Neural crest cell (in vitro differentiated cells): ENCODE measurements at regions not wholly inside any gene's neighbourhood (a gene's known extent, or its start where the extent isn't known, plus 50 kb on each side); places are given as distances from the start of the nearest gene placed in this dataset.

Experiments
- DNase-seq: peaks from one replicate; pipeline ENCODE4 v3.0.0; 2021; ENCODE audit warnings: low read depth, mixed read lengths, low spot score
- H3K27ac Mint-ChIP-seq: one replicate; pipeline ENCODE4 v1.8.0; 2021; ENCODE audit warnings: mild to moderate bottlenecking, mixed read lengths; ENCODE audit not compliant: unreplicated experiment
- H3K27me3 Mint-ChIP-seq: 2 replicates; pipeline ENCODE4 v1.8.0; 2021; ENCODE audit warnings: low read depth, mild to moderate bottlenecking, mixed read lengths
- H3K36me3 Mint-ChIP-seq: 2 replicates; pipeline ENCODE4 v1.8.0; 2021; ENCODE audit warnings: low read depth, mild to moderate bottlenecking, mixed read lengths
- H3K4me1 Mint-ChIP-seq: 2 replicates; pipeline ENCODE4 v1.8.0; 2021; ENCODE audit warnings: mixed read lengths
- H3K4me3 Mint-ChIP-seq: one replicate; pipeline ENCODE4 v1.8.0; 2021; ENCODE audit warnings: mild to moderate bottlenecking, mixed read lengths
- H3K9me3 Mint-ChIP-seq: 2 replicates; pipeline ENCODE4 v1.8.0; 2021; ENCODE audit warnings: mixed read lengths
- CTCF ChIP-seq: fragments of 200-600 bp; sonication (generic); conservative IDR thresholded peaks from 2 replicates; pipeline ENCODE4 v1.5.0; 2021; ENCODE audit warnings: antibody characterized with exemption, mild to moderate bottlenecking

GRCh38 chr9:13933268-13933656 lies 380.7 kb downstream of the NFIB start:
- Mint-ChIP-seq H3K27ac (no peak overlapping the region), H3K36me3 (no peaks in the 10 kb centered on the region), H3K9me3 (no peaks in the 10 kb centered on the region), H3K27me3 (no peaks in the 10 kb centered on the region), H3K4me3 (no peak overlapping the region), H3K4me1 (no peaks in the 10 kb centered on the region)
- DNase-seq = no peak
- no peak for TF ChIP-seq CTCF

- H3K4me3 Mint-ChIP-seq = no peak overlapping the region
- H3K36me3 Mint-ChIP-seq = no peaks in the 10 kb centered on the region
- no peaks in the 10 kb centered on the region for H3K9me3 Mint-ChIP-seq
Observed at GRCh38 chr9:13932528-13933267, 381.2 kb downstream of the NFIB start.

GRCh38 chr9:13929013-13929412 lies 384.9 kb downstream of the NFIB start:
- Mint-ChIP-seq H3K27ac (no peak overlapping the region), H3K36me3 (no peaks in the 10 kb centered on the region)
- TF ChIP-seq CTCF = no peak

More at GRCh38 chr9:13932528-13933267, 381.2 kb downstream of the NFIB start:
- TF ChIP-seq CTCF = no peak
- no peaks in the 10 kb centered on the region for H3K27me3 Mint-ChIP-seq
- no peaks in the 10 kb centered on the region for H3K4me1 Mint-ChIP-seq
- no peak for DNase-seq
- no peak overlapping the region for H3K27ac Mint-ChIP-seq

GRCh38 chr9:13923381-13923780 lies 390.6 kb downstream of the NFIB start:
- Mint-ChIP-seq H3K36me3 (peaks cover 5% of the 10 kb centered on the region), H3K27me3 (no peaks in the 10 kb centered on the region), H3K27ac (no peak overlapping the region), H3K4me1 (no peaks in the 10 kb centered on the region), H3K4me3 (no peak overlapping the region), H3K9me3 (peaks cover 25% of the 10 kb centered on the region)
- TF ChIP-seq CTCF = no peak
- no peak for DNase-seq

More at GRCh38 chr9:13929013-13929412, 384.9 kb downstream of the NFIB start:
- Mint-ChIP-seq H3K4me1 (no peaks in the 10 kb centered on the region), H3K9me3 (peaks cover 11% of the 10 kb centered on the region), H3K27me3 (no peaks in the 10 kb centered on the region), H3K4me3 (no peak overlapping the region)
- DNase-seq = no peak

GRCh38 chr9:13920557-13920956 lies 393.4 kb downstream of the NFIB start:
- no peak overlapping the region for H3K4me3 Mint-ChIP-seq
- no peaks in the 10 kb centered on the region for H3K27me3 Mint-ChIP-seq
- no peak for DNase-seq
- H3K9me3 Mint-ChIP-seq = peaks cover 18% of the 10 kb centered on the region
- TF ChIP-seq CTCF = no peak
- H3K4me1 Mint-ChIP-seq = no peaks in the 10 kb centered on the region
- H3K27ac Mint-ChIP-seq = no peak overlapping the region
- peaks cover 5% of the 10 kb centered on the region for H3K36me3 Mint-ChIP-seq
